BE2C (cell line): ENCODE measurements at regions not wholly inside any gene's neighbourhood (a gene's known extent, or its start where the extent isn't known, plus 50 kb on each side); places are given as distances from the start of the nearest gene placed in this dataset.

Experiments
- DNase-seq: peaks from one replicate; pipeline ENCODE4 v3.0.0-alpha.2; 2020
- H3K27me3 ChIP-seq: fragments of 250-450 bp; sonication (Bioruptor Pico); 2 replicates; pipeline ENCODE4 v1.5.1; 2020; ENCODE audit warnings: mild to moderate bottlenecking
- H3K36me3 ChIP-seq: fragments of 250-450 bp; sonication (Bioruptor Pico); 2 replicates; pipeline ENCODE4 v1.5.1; 2020; ENCODE audit warnings: mild to moderate bottlenecking
- H3K4me1 ChIP-seq: fragments of 250-450 bp; sonication (Bioruptor Pico); 2 replicates; pipeline ENCODE4 v1.5.1; 2020
- H3K4me3 ChIP-seq: 2 replicates; pipeline ENCODE4 v1.5.1; 2011; ENCODE audit warnings: low read depth, low read length
- H3K9me3 ChIP-seq: fragments of 250-450 bp; sonication (Bioruptor Pico); 2 replicates; pipeline ENCODE4 v1.5.1; 2020
- CTCF ChIP-seq: IDR thresholded peaks from 2 replicates; pipeline ENCODE4 v1.5.1; 2012; ENCODE audit warnings: mild to moderate bottlenecking, low read depth, low read length

DNA sequence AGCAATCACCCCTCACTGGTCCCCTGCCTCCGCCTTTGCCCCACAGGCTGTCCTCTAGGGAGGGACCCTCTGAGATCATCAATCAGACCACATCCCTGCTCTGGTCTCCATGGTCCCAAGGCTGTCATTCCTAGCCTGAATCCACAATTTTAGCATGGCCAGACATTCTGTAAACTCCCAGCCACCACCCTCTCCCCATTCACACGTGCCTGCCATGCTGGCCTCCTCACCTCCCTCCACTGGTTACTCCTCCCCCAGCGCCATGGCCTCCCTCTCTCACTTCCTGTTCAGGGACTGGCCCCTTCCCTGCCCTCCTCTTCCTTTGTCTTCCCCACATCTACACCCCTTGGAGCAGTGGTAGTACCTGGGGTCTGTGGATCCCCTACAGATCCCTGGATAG, 150.7 kb upstream of the MLN start:
- Histone ChIP-seq H3K36me3 (no peaks in the 10 kb centered on the region), H3K27me3 (no peaks in the 10 kb centered on the region), H3K4me3 (no peak overlapping the region), H3K9me3 (no peaks in the 10 kb centered on the region), H3K4me1 (no peaks in the 10 kb centered on the region)
- no peak for TF ChIP-seq CTCF
- DNase-seq: no peak

DNA sequence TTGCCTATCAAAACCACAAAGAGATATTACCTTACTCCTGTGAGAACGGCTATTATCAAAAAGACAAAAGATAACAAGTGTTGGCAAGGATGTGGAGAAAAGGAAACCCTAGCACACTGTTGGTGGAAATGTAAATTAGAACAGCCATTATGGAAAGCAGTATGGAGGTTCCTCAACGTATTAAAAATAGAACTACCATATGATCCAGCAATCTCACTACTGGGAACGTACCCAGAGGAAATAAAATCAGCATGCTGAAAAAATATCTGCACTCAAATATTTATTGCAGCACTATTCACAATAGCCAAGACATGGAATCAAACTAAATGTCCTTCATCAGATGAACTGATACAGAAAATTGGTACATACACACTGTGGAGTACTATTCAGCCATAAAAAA, 149.4 kb upstream of the MLN start:
- Histone ChIP-seq H3K27me3 (no peaks in the 10 kb centered on the region), H3K4me1 (no peaks in the 10 kb centered on the region), H3K36me3 (no peaks in the 10 kb centered on the region), H3K4me3 (no peak overlapping the region), H3K9me3 (no peaks in the 10 kb centered on the region)
- TF ChIP-seq CTCF: no peak
- no peak for DNase-seq

GRCh38 chr6:33952016-33952415, 148.2 kb upstream of the MLN start:
- Histone ChIP-seq H3K36me3 (no peaks in the 10 kb centered on the region), H3K4me1 (no peaks in the 10 kb centered on the region), H3K27me3 (no peaks in the 10 kb centered on the region), H3K4me3 (no peak overlapping the region), H3K9me3 (no peaks in the 10 kb centered on the region)
- TF ChIP-seq CTCF: no peak
- no peak for DNase-seq

DNA sequence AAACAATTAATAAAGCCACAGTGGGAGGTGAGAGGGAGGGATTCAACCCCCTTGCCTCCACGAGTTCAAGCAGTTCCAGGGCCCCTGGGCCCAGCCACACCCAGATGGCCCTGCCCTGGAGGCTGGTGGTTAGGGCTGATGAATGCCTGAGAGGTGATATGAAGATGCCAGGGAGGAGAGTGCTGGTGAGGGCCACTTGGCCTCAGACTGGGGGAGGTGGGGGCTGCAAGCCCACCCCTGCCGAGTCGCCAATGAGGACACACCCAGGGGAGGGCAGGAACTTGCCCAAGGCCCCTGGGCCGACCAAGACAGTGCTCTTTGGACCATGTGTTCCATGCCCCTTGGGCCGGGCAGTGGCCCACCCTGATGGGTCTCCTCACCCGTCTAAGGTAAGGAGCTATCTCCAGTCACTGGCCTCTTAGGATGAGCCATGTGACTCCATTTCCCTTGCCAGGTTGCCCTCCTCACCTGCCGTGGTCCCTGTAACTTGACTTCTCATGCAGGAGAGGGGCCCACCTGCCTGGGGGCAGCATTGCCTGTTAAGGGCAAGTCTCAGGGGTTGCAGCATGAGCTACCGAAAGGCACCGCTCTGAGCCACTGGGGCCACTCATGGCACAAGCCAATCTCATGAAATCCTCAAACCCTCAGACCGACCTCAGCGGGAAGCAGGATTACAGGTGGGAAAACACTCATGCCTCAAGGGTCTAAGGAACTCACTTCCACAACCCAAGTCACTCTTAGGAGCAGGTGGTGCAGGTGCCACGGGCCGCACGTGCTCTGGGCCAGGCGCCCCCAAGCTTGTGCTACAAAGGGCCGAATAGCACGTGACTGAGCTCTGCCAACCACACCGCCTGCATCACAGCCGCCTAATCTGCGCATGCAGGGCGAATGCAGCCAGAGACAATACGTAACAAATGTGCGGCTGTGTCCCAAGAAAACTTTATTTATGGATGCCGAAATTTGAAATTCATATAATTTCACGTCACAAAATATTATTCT, 147.4 kb upstream of the MLN start:
- Histone ChIP-seq H3K27me3 (no peaks in the 10 kb centered on the region), H3K4me3 (no peak overlapping the region), H3K36me3 (no peaks in the 10 kb centered on the region), H3K4me1 (no peaks in the 10 kb centered on the region), H3K9me3 (no peaks in the 10 kb centered on the region)
- no peak for TF ChIP-seq CTCF
- no peak for DNase-seq

- no peaks in the 10 kb centered on the region for H3K4me1 ChIP-seq
- no peaks in the 10 kb centered on the region for H3K36me3 ChIP-seq
- TF ChIP-seq CTCF: no peak
- no peak overlapping the region for H3K4me3 ChIP-seq
- H3K27me3 ChIP-seq: no peaks in the 10 kb centered on the region
- DNase-seq: no peak
- no peaks in the 10 kb centered on the region for H3K9me3 ChIP-seq
Observed at GRCh38 chr6:33950472-33950881, 146.7 kb upstream of the MLN start.

DNA sequence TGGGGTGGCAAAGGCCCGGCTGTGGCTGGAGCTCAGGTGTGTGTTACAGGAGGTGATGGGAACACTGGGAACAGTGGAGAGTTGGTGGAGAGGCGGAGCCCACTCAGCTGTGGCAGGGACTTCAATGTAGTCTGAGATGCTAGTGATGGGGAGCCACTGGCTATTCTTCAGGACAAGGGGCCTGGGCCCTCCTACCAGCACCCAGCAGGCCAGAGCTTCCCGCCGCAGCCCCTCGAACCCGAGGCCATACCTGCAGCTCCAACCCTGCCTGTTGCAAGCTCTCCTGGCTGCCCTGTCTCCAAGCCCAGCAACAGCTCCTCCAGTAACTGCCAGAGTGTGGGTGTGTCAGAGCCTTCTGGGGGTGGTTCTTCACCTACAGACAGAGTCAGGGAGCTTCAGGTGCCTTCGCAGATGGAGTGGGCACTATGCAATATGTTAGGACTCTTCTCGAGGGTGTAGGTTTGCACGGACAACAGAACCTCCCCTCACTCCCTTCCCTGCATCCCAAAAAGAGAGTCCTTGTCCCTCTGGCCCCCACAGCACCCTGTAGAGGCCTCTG, 146.2 kb upstream of the MLN start:
- H3K4me3 ChIP-seq: no peak overlapping the region
- no peaks in the 10 kb centered on the region for H3K27me3 ChIP-seq
- TF ChIP-seq CTCF: no peak
- H3K9me3 ChIP-seq: no peaks in the 10 kb centered on the region
- no peak for DNase-seq
- H3K36me3 ChIP-seq: no peaks in the 10 kb centered on the region
- H3K4me1 ChIP-seq: no peaks in the 10 kb centered on the region
